ENCODE measurements at regions not wholly inside any gene's neighbourhood (a gene's known extent, or its start where the extent isn't known, plus 50 kb on each side); places are given as distances from the start of the nearest gene placed in this dataset.
A peak's percentile ranks its signal among the peaks of the same experiment; 100 is the strongest.

GRCh38 chr4:180840142-180840541 lies 1403.1 kb upstream of the TENM3 start:
- TF ChIP-seq JUND (IDR thresholded peaks at IDR 0.05; ENCODE audit: low read depth), result no peak
- peak in 1 of 2 experiments; percentile 15 for DNase-seq (ENCODE audit: low read depth in 1 of 2, low spot score in 1 of 2)
- in situ Hi-C loops (cut with HindIII; ENCODE audit: low pct_unique_long_range_greater_than_20kb, low sequenced_read_pairs), result no loop called here

- TF ChIP-seq JUND (IDR thresholded peaks at IDR 0.05; ENCODE audit: low read depth), result no peak
- in situ Hi-C loops (cut with HindIII; ENCODE audit: low pct_unique_long_range_greater_than_20kb, low sequenced_read_pairs), result no loop called here
- DNase-seq (ENCODE audit: low read depth in 1 of 2, low spot score in 1 of 2), result no peak
Observed at GRCh38 chr4:180850318-180850940, 1392.8 kb upstream of the TENM3 start.

- TF ChIP-seq JUND (IDR thresholded peaks at IDR 0.05; ENCODE audit: low read depth), result no peak
- in situ Hi-C loops (cut with HindIII; ENCODE audit: low pct_unique_long_range_greater_than_20kb, low sequenced_read_pairs), result no loop called here
- no peak for DNase-seq (ENCODE audit: low read depth in 1 of 2, low spot score in 1 of 2)
Observed at GRCh38 chr4:180852738-180853137, 1390.5 kb upstream of the TENM3 start.

- in situ Hi-C loops (cut with HindIII; ENCODE audit: low pct_unique_long_range_greater_than_20kb, low sequenced_read_pairs), result no loop called here
- TF ChIP-seq JUND (IDR thresholded peaks at IDR 0.05; ENCODE audit: low read depth), result no peak
- DNase-seq (ENCODE audit: low read depth in 1 of 2, low spot score in 1 of 2), result no peak
Observed at GRCh38 chr4:180855184-180855583, 1388.0 kb upstream of the TENM3 start.

GRCh38 chr4:180860089-180860720 lies 1383.0 kb upstream of the TENM3 start:
- no peak for TF ChIP-seq JUND (IDR thresholded peaks at IDR 0.05; ENCODE audit: low read depth)
- no peak for DNase-seq (ENCODE audit: low read depth in 1 of 2, low spot score in 1 of 2)
- in situ Hi-C loops (cut with HindIII; ENCODE audit: low pct_unique_long_range_greater_than_20kb, low sequenced_read_pairs), result no loop called here

GRCh38 chr4:180861651-180862050 lies 1381.6 kb upstream of the TENM3 start:
- DNase-seq (ENCODE audit: low read depth in 1 of 2, low spot score in 1 of 2), result no peak
- in situ Hi-C loops (cut with HindIII; ENCODE audit: low pct_unique_long_range_greater_than_20kb, low sequenced_read_pairs), result no loop called here
- TF ChIP-seq JUND (IDR thresholded peaks at IDR 0.05; ENCODE audit: low read depth), result no peak

GRCh38 chr4:180866933-180867643 lies 1376.1 kb upstream of the TENM3 start:
- in situ Hi-C loops (cut with HindIII; ENCODE audit: low pct_unique_long_range_greater_than_20kb, low sequenced_read_pairs), result no loop called here

GRCh38 chr4:180870623-180871022 lies 1372.6 kb upstream of the TENM3 start:
- DNase-seq (ENCODE audit: low read depth in 1 of 2, low spot score in 1 of 2), result no peak
- no peak for TF ChIP-seq JUND (IDR thresholded peaks at IDR 0.05; ENCODE audit: low read depth)
- in situ Hi-C loops (cut with HindIII; ENCODE audit: low pct_unique_long_range_greater_than_20kb, low sequenced_read_pairs), result no loop called here

More at GRCh38 chr4:180866933-180867643, 1376.1 kb upstream of the TENM3 start:
- no peak for DNase-seq (ENCODE audit: low read depth in 1 of 2, low spot score in 1 of 2)
- no peak for TF ChIP-seq JUND (IDR thresholded peaks at IDR 0.05; ENCODE audit: low read depth)

GRCh38 chr4:180898305-180898704 lies 1344.9 kb upstream of the TENM3 start:
- TF ChIP-seq JUND (IDR thresholded peaks at IDR 0.05; ENCODE audit: low read depth), result no peak
- in situ Hi-C loops (cut with HindIII; ENCODE audit: low pct_unique_long_range_greater_than_20kb, low sequenced_read_pairs), result no loop called here
- DNase-seq (ENCODE audit: low read depth in 1 of 2, low spot score in 1 of 2), result no peak

- DNase-seq (ENCODE audit: low read depth in 1 of 2, low spot score in 1 of 2), result no peak
- TF ChIP-seq JUND (IDR thresholded peaks at IDR 0.05; ENCODE audit: low read depth), result no peak
- in situ Hi-C loops (cut with HindIII; ENCODE audit: low pct_unique_long_range_greater_than_20kb, low sequenced_read_pairs), result no loop called here
Observed at GRCh38 chr4:180900781-180901180, 1342.4 kb upstream of the TENM3 start.

GRCh38 chr4:180909279-180909678 lies 1333.9 kb upstream of the TENM3 start:
- TF ChIP-seq JUND (IDR thresholded peaks at IDR 0.05; ENCODE audit: low read depth), result no peak
- peak in 1 of 2 experiments; percentile 18 for DNase-seq (ENCODE audit: low read depth in 1 of 2, low spot score in 1 of 2)
- in situ Hi-C loops (cut with HindIII; ENCODE audit: low pct_unique_long_range_greater_than_20kb, low sequenced_read_pairs), result no loop called here

- in situ Hi-C loops (cut with HindIII; ENCODE audit: low pct_unique_long_range_greater_than_20kb, low sequenced_read_pairs), result no loop called here
- no peak for TF ChIP-seq JUND (IDR thresholded peaks at IDR 0.05; ENCODE audit: low read depth)
Observed at GRCh38 chr4:180913750-180914149, 1329.5 kb upstream of the TENM3 start.

GRCh38 chr4:180923486-180923885 lies 1319.7 kb upstream of the TENM3 start:
- no peak for DNase-seq (ENCODE audit: low read depth in 1 of 2, low spot score in 1 of 2)
- in situ Hi-C loops (cut with HindIII; ENCODE audit: low pct_unique_long_range_greater_than_20kb, low sequenced_read_pairs), result no loop called here
- TF ChIP-seq JUND (IDR thresholded peaks at IDR 0.05; ENCODE audit: low read depth), result no peak

More at GRCh38 chr4:180913750-180914149, 1329.5 kb upstream of the TENM3 start:
- DNase-seq (ENCODE audit: low read depth in 1 of 2, low spot score in 1 of 2), result no peak
